ENCODE measurements at regions not wholly inside any gene's neighbourhood (a gene's known extent, or its start where the extent isn't known, plus 50 kb on each side); places are given as distances from the start of the nearest gene placed in this dataset.

GRCh38 chr4:110780538-110780937 lies 157.7 kb upstream of the PITX2 start:
- no peak for TF ChIP-seq CTCF (conservative IDR thresholded peaks at IDR 0.05 in 1 of 2, IDR thresholded peaks at IDR 0.05 in 1 of 2; ENCODE audit: extremely low read depth in 1 of 2, insufficient read depth in 1 of 2, low read depth in 1 of 2, low read length in 2 of 2)
- TF ChIP-seq EZH2 (IDR thresholded peaks at IDR 0.05; ENCODE audit: borderline replicate concordance, low read length): no peak

All from mammary epithelial cell (primary cell).